SK-N-SH (cell line): ENCODE measurements at regions not wholly inside any gene's neighbourhood (a gene's known extent, or its start where the extent isn't known, plus 50 kb on each side); places are given as distances from the start of the nearest gene placed in this dataset.

Experiments used
- CTCF ChIA-PET: fragments of 300-600, 350-600 bp; formaldehyde crosslinking; extraction: SDS; loops from one replicate; lab custom pipeline; 2021; lab: Yijun Ruan, JAX
- POLR2A ChIA-PET: fragments of 350-600 bp; sonication (Branson Sonifier 250); formaldehyde crosslinking; extraction: SDS; loops from one replicate; lab custom pipeline; 2020; ENCODE audit warnings: antibody characterized with exemption, inconsistent platforms; lab: Yijun Ruan, JAX
- DNase-seq: peaks from one replicate; pipeline ENCODE4 v3.0.0; 2012
- H2AFZ ChIP-seq: fragments of 200-600 bp; sonication (generic); 2 replicates; pipeline ENCODE4 v1.8.1; 2016; ENCODE audit warnings: antibody characterized with exemption, mild to moderate bottlenecking, low read depth
- H3F3A ChIP-seq: fragments of 200-600 bp; sonication (generic); replicated peaks from 2 replicates; pipeline ENCODE3; 2016; ENCODE audit warnings: antibody characterized with exemption, mild to moderate bottlenecking; ENCODE audit not compliant: insufficient read depth
- H3K27ac ChIP-seq, 2 experiments: fragments of 200-500 bp in 1 of 2; fragments of 200-600 bp in 1 of 2; sonication (Bioruptor generic) in 1 of 2; sonication (generic), shearing (Covaris generic) in 1 of 2; 2 replicates each; pipeline versions ENCODE4 v1.5.1 to v1.6.1; 2014 to 2016; ENCODE audit warnings: low read depth in 2 of 2, inconsistent platforms in 1 of 2, low read length in 1 of 2, mild to moderate bottlenecking in 1 of 2, mixed read lengths in 1 of 2
- H3K27me3 ChIP-seq: fragments of 200-600 bp; sonication (generic), shearing (Covaris generic); 2 replicates; pipeline ENCODE4 v1.6.1; 2016; ENCODE audit warnings: mixed run types; ENCODE audit not compliant: insufficient read depth
- H3K36me3 ChIP-seq, 2 experiments: fragments of 200-500 bp in 1 of 2; fragments of 200-600 bp in 1 of 2; sonication (Bioruptor generic) in 1 of 2; sonication (generic) in 1 of 2; replicated peaks in 1 of 2; 2 replicates each; pipeline versions ENCODE3 to v1.5.1; 2014 to 2016; ENCODE audit warnings: low read length in 1 of 2, mild to moderate bottlenecking in 1 of 2; ENCODE audit not compliant: insufficient read depth in 2 of 2, control insufficient read depth in 1 of 2
- H3K4me1 ChIP-seq, 2 experiments: fragments of 200-500 bp in 1 of 2; fragments of 200-600 bp in 1 of 2; sonication (Bioruptor generic) in 1 of 2; sonication (generic), shearing (Covaris generic) in 1 of 2; 2 replicates each; pipeline versions ENCODE4 v1.5.1 to v1.6.1; 2014 to 2016; ENCODE audit warnings: low read depth in 1 of 2, low read length in 1 of 2, mixed run types in 1 of 2; ENCODE audit not compliant: insufficient read depth in 2 of 2, control insufficient read depth in 1 of 2
- H3K4me2 ChIP-seq: fragments of 200-600 bp; sonication (generic), shearing (Covaris generic); 2 replicates; pipeline ENCODE4 v1.6.1; 2017; ENCODE audit warnings: mixed run types
- H3K4me3 ChIP-seq, 2 experiments: fragments of 200-500 bp in 1 of 2; fragments of 200-600 bp in 1 of 2; sonication (Bioruptor generic) in 1 of 2; sonication (generic), shearing (Covaris generic) in 1 of 2; 2 replicates each; pipeline versions ENCODE4 v1.5.1 to v1.8.1; 2014 to 2016; ENCODE audit warnings: low read depth in 2 of 2, inconsistent platforms in 1 of 2, low read length in 1 of 2, mild to moderate bottlenecking in 1 of 2, mixed read lengths in 1 of 2, moderate library complexity in 1 of 2
- H3K79me2 ChIP-seq: fragments of 200-600 bp; sonication (generic); 2 replicates; pipeline ENCODE4 v1.8.1; 2017; ENCODE audit warnings: mild to moderate bottlenecking; ENCODE audit not compliant: insufficient read depth
- H3K9ac ChIP-seq: fragments of 200-600 bp; sonication (generic); 2 replicates; pipeline ENCODE4 v1.6.1; 2017; ENCODE audit warnings: mixed run types
- H3K9me2 ChIP-seq: fragments of 200-600 bp; sonication (generic); 2 replicates; pipeline ENCODE4 v1.6.1; 2017; ENCODE audit warnings: mixed run types
- H3K9me3 ChIP-seq: fragments of 200-600 bp; sonication (generic); 2 replicates; pipeline ENCODE4 v1.6.1; 2017; ENCODE audit warnings: mixed run types, mild to moderate bottlenecking, moderate library complexity
- H4K20me1 ChIP-seq: fragments of 200-600 bp; sonication (generic); 2 replicates; pipeline ENCODE4 v1.6.1; 2017; ENCODE audit warnings: mild to moderate bottlenecking, mixed run types; ENCODE audit not compliant: insufficient read depth
- CHD2 ChIP-seq: fragments of 150-350 bp; IDR thresholded peaks from 2 replicates; pipeline ENCODE4 v1.6.1; 2018; ENCODE audit warnings: low read length; ENCODE audit not compliant: partially characterized antibody
- CTCF ChIP-seq: fragments of 200-600 bp; sonication (generic); IDR thresholded peaks from 2 replicates; pipeline ENCODE4 v1.6.1; 2017; ENCODE audit warnings: antibody characterized with exemption, mild to moderate bottlenecking, moderate library complexity
- ELF1 ChIP-seq: IDR thresholded peaks from 2 replicates; pipeline ENCODE4 v1.4.0; 2012
- FOSL2 ChIP-seq: IDR thresholded peaks from 2 replicates; pipeline ENCODE4 v1.4.0; 2012; ENCODE audit warnings: low read depth, mild to moderate bottlenecking, moderate library complexity, borderline replicate concordance
- FOXM1 ChIP-seq: IDR thresholded peaks from 2 replicates; pipeline ENCODE4 v1.4.0; 2012; ENCODE audit warnings: low read depth, mild to moderate bottlenecking
- GATA2 ChIP-seq: sonication (generic); formaldehyde crosslinking; IDR thresholded peaks from 2 replicates; pipeline ENCODE4 v1.5.0; 2020; ENCODE audit warnings: mild to moderate bottlenecking, missing genetic modification reagents
- IRF3 ChIP-seq: fragments of 150-350 bp; IDR thresholded peaks from 2 replicates; pipeline ENCODE4 v1.6.1; 2016; ENCODE audit warnings: mild to moderate bottlenecking, low read depth, low read length
- JUND ChIP-seq: IDR thresholded peaks from 2 replicates; pipeline ENCODE4 v1.4.0; 2012
- NFIC ChIP-seq: IDR thresholded peaks from 2 replicates; pipeline ENCODE4 v1.4.0; 2012; ENCODE audit warnings: borderline replicate concordance
- NRF1 ChIP-seq: IDR thresholded peaks from 2 replicates; pipeline ENCODE4 v1.6.1; 2012; ENCODE audit warnings: low read depth, mild to moderate bottlenecking, low read length
- RAD21 ChIP-seq: IDR thresholded peaks from 2 replicates; pipeline ENCODE4 v1.6.1; 2012; ENCODE audit warnings: mild to moderate bottlenecking, low read length
- REST ChIP-seq: IDR thresholded peaks from 2 replicates; pipeline ENCODE4 v1.6.1; 2012; ENCODE audit warnings: mild to moderate bottlenecking, low read depth, low read length, moderate library complexity
- WGBS: methylation state at CpG from one replicate; pipeline ENCODE4 v1.1.6; 2017; ENCODE audit warnings: low lambda C conversion rate; 5-methylcytosine and 5-hydroxymethylcytosine counted together
- TF ChIP-seq, protein P1 (sequence below): IDR thresholded peaks from 2 replicates; pipeline ENCODE4; 2012
- TF ChIP-seq, protein P2 (sequence below): IDR thresholded peaks from 2 replicates; pipeline ENCODE4 v1.4.0; 2012; ENCODE audit warnings: low read depth, borderline replicate concordance

GRCh38 chr17:79470754-79471153 lies 140.1 kb downstream of the RBFOX3 start:
- Histone ChIP-seq H3K9me2 (no peaks in the 10 kb centered on the region), H3K9ac (no peak overlapping the region), H3K4me3 (no peak overlapping the region), H3F3A (no peaks in the 10 kb centered on the region), H2AFZ (no peak overlapping the region), H3K79me2 (no peaks in the 10 kb centered on the region), H3K4me2 (no peak overlapping the region), H3K9me3 (no peaks in the 10 kb centered on the region), H3K27me3 (0 out of 2 replicates have a peak, but pooled peaks cover 5% of the 10 kb centered on the region), H3K27ac (no peak overlapping the region), H3K4me1 (peaks cover 0 to 2% of the 10 kb centered on the region in 2 experiments; a peak in 1 of 4 replicates), H3K36me3 (no peaks in the 10 kb centered on the region), H4K20me1 (no peaks in the 10 kb centered on the region)
- POLR2A ChIA-PET = no interaction called here
- CTCF ChIA-PET = interaction anchor here (1.0 to 1.9 kb wide), 3 partner anchors 70 to 141 kb away, joined by 3 to 4 read pairs (median 3); no protein-coding TSS in a partner anchor
- TF ChIP-seq GATA2 (CRISPR knock-in tag) = no peak
- TF ChIP-seq NRF1 = no peak
- TF ChIP-seq RAD21 = no peak
- TF ChIP-seq FOSL2 = no peak
- TF ChIP-seq IRF3 = no peak
- TF ChIP-seq, protein P1, sequence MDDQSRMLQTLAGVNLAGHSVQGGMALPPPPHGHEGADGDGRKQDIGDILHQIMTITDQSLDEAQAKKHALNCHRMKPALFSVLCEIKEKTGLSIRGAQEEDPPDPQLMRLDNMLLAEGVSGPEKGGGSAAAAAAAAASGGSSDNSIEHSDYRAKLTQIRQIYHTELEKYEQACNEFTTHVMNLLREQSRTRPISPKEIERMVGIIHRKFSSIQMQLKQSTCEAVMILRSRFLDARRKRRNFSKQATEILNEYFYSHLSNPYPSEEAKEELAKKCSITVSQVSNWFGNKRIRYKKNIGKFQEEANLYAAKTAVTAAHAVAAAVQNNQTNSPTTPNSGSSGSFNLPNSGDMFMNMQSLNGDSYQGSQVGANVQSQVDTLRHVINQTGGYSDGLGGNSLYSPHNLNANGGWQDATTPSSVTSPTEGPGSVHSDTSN = no peak
- no peak for TF ChIP-seq ELF1
- TF ChIP-seq CTCF = no peak
- TF ChIP-seq, protein P2, sequence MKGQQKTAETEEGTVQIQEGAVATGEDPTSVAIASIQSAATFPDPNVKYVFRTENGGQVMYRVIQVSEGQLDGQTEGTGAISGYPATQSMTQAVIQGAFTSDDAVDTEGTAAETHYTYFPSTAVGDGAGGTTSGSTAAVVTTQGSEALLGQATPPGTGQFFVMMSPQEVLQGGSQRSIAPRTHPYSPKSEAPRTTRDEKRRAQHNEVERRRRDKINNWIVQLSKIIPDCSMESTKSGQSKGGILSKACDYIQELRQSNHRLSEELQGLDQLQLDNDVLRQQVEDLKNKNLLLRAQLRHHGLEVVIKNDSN = no peak
- no peak for TF ChIP-seq FOXM1
- no peak for TF ChIP-seq JUND
- TF ChIP-seq REST = no peak
- TF ChIP-seq CHD2 = no peak
- TF ChIP-seq NFIC = no peak
- DNase-seq = no peak
- WGBS = 37% methylated on average over 4 of the region's 4 CpGs
